ENCODE measurements at regions not wholly inside any gene's neighbourhood (a gene's known extent, or its start where the extent isn't known, plus 50 kb on each side); places are given as distances from the start of the nearest gene placed in this dataset.

DNA sequence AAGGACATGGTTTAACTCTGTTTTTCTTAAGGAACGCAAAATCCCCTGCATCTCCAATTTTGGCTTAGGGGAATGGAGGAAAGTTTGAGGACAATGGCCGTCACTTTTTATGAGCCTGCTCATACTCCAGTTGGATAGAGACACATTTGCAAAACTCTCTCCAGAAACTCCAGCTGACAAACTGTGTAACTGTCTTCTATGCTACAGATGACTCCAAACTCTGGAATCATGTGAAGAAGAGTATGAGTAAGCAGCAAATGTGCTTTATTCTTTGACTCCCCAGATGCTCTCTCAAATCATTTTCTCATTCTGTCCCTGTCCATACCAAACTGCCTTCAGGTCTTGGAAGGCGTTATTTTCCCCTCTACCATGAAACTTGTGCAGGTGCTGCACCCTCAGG lies 226.5 kb upstream of the GPR149 start:
- H3K9ac ChIP-seq (ENCODE audit: low read length): no peak overlapping the region
- H3K9me3 ChIP-seq (ENCODE audit: control extremely low read depth in 1 of 3, control insufficient read depth in 2 of 3, insufficient read depth in 1 of 3, low read length in 2 of 3): no peaks in the 10 kb centered on the region
- Mint-ChIP-seq H3K9me3 (ENCODE audit: insufficient read depth) (no peaks in the 10 kb centered on the region), H3K4me1 (no peaks in the 10 kb centered on the region), H3K27ac (no peak overlapping the region), H3K27me3 (no peaks in the 10 kb centered on the region), H3K4me3 (no peak overlapping the region)
- DNase-seq (no peak), ATAC-seq (ENCODE audit: low read depth) (no peak)
- H3K36me3 ChIP-seq (replicated peaks in 1 of 2; ENCODE audit: control extremely low read depth in 1 of 2, control insufficient read depth in 1 of 2, extremely low read depth in 1 of 2, insufficient read depth in 2 of 2, low read length in 1 of 2): no peaks in the 10 kb centered on the region
- CTCF ChIA-PET: no interaction called here
- no peak overlapping the region for H3K4me3 ChIP-seq (ENCODE audit: control extremely low read depth in 1 of 5, extremely low read depth in 1 of 5, insufficient read depth in 1 of 5, low read depth in 2 of 5, low read length in 4 of 5)
- no peaks in the 10 kb centered on the region for H3K4me1 ChIP-seq (ENCODE audit: control insufficient read depth in 2 of 2, insufficient read depth in 2 of 2, low read length in 2 of 2)
- no peaks in the 10 kb centered on the region for H3K27me3 ChIP-seq (replicated peaks in 1 of 4; ENCODE audit: control extremely low read depth in 1 of 4, control insufficient read depth in 3 of 4, insufficient read depth in 4 of 4, low read length in 3 of 4)
- H4K20me1 ChIP-seq (ENCODE audit: control insufficient read depth, insufficient read depth, low read length, poor library complexity, severe bottlenecking): no peaks in the 10 kb centered on the region
- no peak overlapping the region for H3K27ac ChIP-seq (ENCODE audit: low read length in 2 of 2)
- H2AFZ ChIP-seq (ENCODE audit: insufficient read depth, low read depth, low read length, poor library complexity, severe bottlenecking): no peak overlapping the region
- WGBS (ENCODE audit: insufficient coverage): 72% methylated on average over 2 of the region's 3 CpGs
- no peak for TF ChIP-seq EZH2 (IDR thresholded peaks at IDR 0.05; ENCODE audit: borderline replicate concordance, insufficient read depth, low read depth, low read length, poor library complexity, severe bottlenecking)
- TF ChIP-seq CTCF (IDR thresholded peaks at IDR 0.05): no peak
- intact Hi-C loops (cut with micrococcal nuclease): no loop called here
- no peak overlapping the region for H3K4me2 ChIP-seq (replicated peaks; ENCODE audit: low read depth, low read length, poor library complexity, severe bottlenecking)
- H3K79me2 ChIP-seq (ENCODE audit: control insufficient read depth, insufficient read depth, low read length): no peaks in the 10 kb centered on the region
- POLR2A ChIA-PET: no interaction called here

DNA sequence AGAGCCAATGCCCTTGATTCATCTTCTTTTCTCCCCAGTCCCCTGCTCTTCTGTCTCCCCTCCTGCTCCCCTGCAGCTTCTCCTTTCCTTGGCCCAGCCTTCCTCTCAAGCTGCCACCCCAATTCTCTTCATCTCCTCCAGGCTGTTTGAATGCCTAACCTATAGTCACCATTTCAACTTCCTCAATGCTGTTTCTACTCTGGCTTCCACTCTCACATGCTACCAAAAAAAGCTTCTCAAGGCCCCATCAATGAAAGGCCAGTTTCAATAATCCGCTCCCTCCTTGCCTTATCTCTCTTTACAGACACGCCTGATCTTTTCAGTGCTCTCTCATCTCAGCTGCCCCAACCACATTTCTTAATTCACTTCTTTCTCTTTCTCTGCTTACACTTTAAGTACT lies 212.2 kb upstream of the GPR149 start:
- Histone ChIP-seq H3K9me3 (ENCODE audit: control extremely low read depth in 1 of 3, control insufficient read depth in 2 of 3, insufficient read depth in 1 of 3, low read length in 2 of 3) (no peaks in the 10 kb centered on the region), H3K4me3 (ENCODE audit: control extremely low read depth in 1 of 5, extremely low read depth in 1 of 5, insufficient read depth in 1 of 5, low read depth in 2 of 5, low read length in 4 of 5) (no peak overlapping the region), H2AFZ (ENCODE audit: insufficient read depth, low read depth, low read length, poor library complexity, severe bottlenecking) (no peak overlapping the region), H3K27ac (ENCODE audit: low read length in 2 of 2) (no peak overlapping the region), H3K36me3 (replicated peaks in 1 of 2; ENCODE audit: control extremely low read depth in 1 of 2, control insufficient read depth in 1 of 2, extremely low read depth in 1 of 2, insufficient read depth in 2 of 2, low read length in 1 of 2) (no peaks in the 10 kb centered on the region), H3K4me1 (ENCODE audit: control insufficient read depth in 2 of 2, insufficient read depth in 2 of 2, low read length in 2 of 2) (no peaks in the 10 kb centered on the region), H3K4me2 (replicated peaks; ENCODE audit: low read depth, low read length, poor library complexity, severe bottlenecking) (no peak overlapping the region), H3K79me2 (ENCODE audit: control insufficient read depth, insufficient read depth, low read length) (no peaks in the 10 kb centered on the region), H3K9ac (ENCODE audit: low read length) (no peak overlapping the region), H3K27me3 (replicated peaks in 1 of 4; ENCODE audit: control extremely low read depth in 1 of 4, control insufficient read depth in 3 of 4, insufficient read depth in 4 of 4, low read length in 3 of 4) (no peaks in the 10 kb centered on the region), H4K20me1 (ENCODE audit: control insufficient read depth, insufficient read depth, low read length, poor library complexity, severe bottlenecking) (no peaks in the 10 kb centered on the region)
- H3K27ac Mint-ChIP-seq: no peak overlapping the region
- ChIA-PET POLR2A (no interaction called here), CTCF (no interaction called here)
- DNase-seq (no peak), ATAC-seq (ENCODE audit: low read depth) (no peak)
- H3K4me3 Mint-ChIP-seq: no peak overlapping the region
- TF ChIP-seq EZH2 (IDR thresholded peaks at IDR 0.05; ENCODE audit: borderline replicate concordance, insufficient read depth, low read depth, low read length, poor library complexity, severe bottlenecking): no peak
- TF ChIP-seq CTCF (IDR thresholded peaks at IDR 0.05): no peak
- intact Hi-C loops (cut with micrococcal nuclease): no loop called here
- H3K4me1 Mint-ChIP-seq: no peaks in the 10 kb centered on the region
- no peaks in the 10 kb centered on the region for H3K27me3 Mint-ChIP-seq
- WGBS (ENCODE audit: insufficient coverage): 88% methylated on average over 2 of the region's 2 CpGs
- no peaks in the 10 kb centered on the region for H3K9me3 Mint-ChIP-seq (ENCODE audit: insufficient read depth)

Data from B cell (primary cell).